Right ventricle myocardium inferior (tissue), 1 donor: ENCODE measurements at regions not wholly inside any gene's neighbourhood (a gene's known extent, or its start where the extent isn't known, plus 50 kb on each side); places are given as distances from the start of the nearest gene placed in this dataset.
"Not testable (repeated sequence)": the region's sequence is repeated elsewhere in the genome, so short reads cannot be mapped to it uniquely, and the experiment has no call there.

Experiments used
- ATAC-seq: fragments of 200-7000 bp; cut with Tn5 transposase; one replicate; pipeline ENCODE4 v1.9.1; 2020; ENCODE audit warnings: mild to moderate bottlenecking, moderate library complexity
- DNase-seq: peaks from one replicate; pipeline ENCODE4 v3.0.0; 2021; ENCODE audit errors: missing footprints
- intact Hi-C: fragments of 100-400 bp; cut with DNase I; formaldehyde crosslinking; loops from one replicate; pipeline ENCODE4 v1.11.0; 2022
- donor health status: DM: no; HTN: yes; CAD: no; lungs with severe emphysema.

- ATAC-seq, result no peak
- DNase-seq, result no peak
- intact Hi-C loops, result no loop called here
Measured at GRCh38 chr2:147013696-147014392, 831.0 kb upstream of the ACVR2A start.

GRCh38 chr2:147008481-147008880 lies 836.3 kb upstream of the ACVR2A start:
- intact Hi-C loops, result no loop called here
- DNase-seq (no peak), ATAC-seq (no peak)

- intact Hi-C loops, result no loop called here
- ATAC-seq (peak; percentile 46), DNase-seq (no peak)
Measured at GRCh38 chr2:147006736-147007141, 838.1 kb upstream of the ACVR2A start.

- no peak for DNase-seq
- no peak for ATAC-seq
- intact Hi-C loops, result no loop called here
Measured at GRCh38 chr2:147003081-147003480, 841.7 kb upstream of the ACVR2A start.

- no peak for DNase-seq
- no peak for ATAC-seq
- intact Hi-C loops, result no loop called here
Measured at GRCh38 chr2:147002256-147002655, 842.6 kb upstream of the ACVR2A start.

- DNase-seq (no peak), ATAC-seq (no peak)
- intact Hi-C loops, result no loop called here
Measured at GRCh38 chr2:147001061-147001460, 843.8 kb upstream of the ACVR2A start.

GRCh38 chr2:147000151-147000550 lies 844.7 kb upstream of the ACVR2A start:
- intact Hi-C loops, DNase-seq, ATAC-seq: not testable (repeated sequence)

GRCh38 chr2:146997945-146998344 lies 846.9 kb upstream of the ACVR2A start:
- DNase-seq, result no peak
- intact Hi-C loops, result no loop called here
- no peak for ATAC-seq

- intact Hi-C loops, result no loop called here
- no peak for ATAC-seq
- no peak for DNase-seq
Measured at GRCh38 chr2:146997488-146997887, 847.3 kb upstream of the ACVR2A start.

GRCh38 chr2:146994246-146994645 lies 850.6 kb upstream of the ACVR2A start:
- DNase-seq, result no peak
- no peak for ATAC-seq
- intact Hi-C loops, result no loop called here

GRCh38 chr2:146992466-146992865 lies 852.4 kb upstream of the ACVR2A start:
- DNase-seq, result no peak
- intact Hi-C loops, result no loop called here
- ATAC-seq, result no peak

GRCh38 chr2:146992057-146992456 lies 852.8 kb upstream of the ACVR2A start:
- ATAC-seq (no peak), DNase-seq (no peak)
- intact Hi-C loops, result no loop called here

- intact Hi-C loops, result no loop called here
- ATAC-seq, result no peak
- DNase-seq, result no peak
Measured at GRCh38 chr2:146990311-146991054, 854.3 kb upstream of the ACVR2A start.

- DNase-seq (no peak), ATAC-seq (no peak)
- intact Hi-C loops, result no loop called here
Measured at GRCh38 chr2:146989741-146990140, 855.1 kb upstream of the ACVR2A start.

- no peak for DNase-seq
- ATAC-seq, result no peak
- intact Hi-C loops, result no loop called here
Measured at GRCh38 chr2:146987996-146988395, 856.8 kb upstream of the ACVR2A start.

- ATAC-seq, result no peak
Measured at GRCh38 chr2:146986161-146986560, 858.7 kb upstream of the ACVR2A start.

GRCh38 chr2:146985753-146986152 lies 859.1 kb upstream of the ACVR2A start:
- intact Hi-C loops, result no loop called here
- DNase-seq (no peak), ATAC-seq (no peak)

More at GRCh38 chr2:146986161-146986560, 858.7 kb upstream of the ACVR2A start:
- intact Hi-C loops, result no loop called here
- no peak for DNase-seq

GRCh38 chr2:146984014-146984413 lies 860.8 kb upstream of the ACVR2A start:
- ATAC-seq (no peak), DNase-seq (no peak)
- intact Hi-C loops, result no loop called here

- ATAC-seq, result peak; percentile 75
- no peak for DNase-seq
- intact Hi-C loops, result no loop called here
Measured at GRCh38 chr2:146982393-146982846, 862.4 kb upstream of the ACVR2A start.

GRCh38 chr2:146981921-146982320 lies 862.9 kb upstream of the ACVR2A start:
- ATAC-seq (no peak), DNase-seq (no peak)
- intact Hi-C loops, result no loop called here
